ENCODE measurements at regions not wholly inside any gene's neighbourhood (a gene's known extent, or its start where the extent isn't known, plus 50 kb on each side); places are given as distances from the start of the nearest gene placed in this dataset.

DNA sequence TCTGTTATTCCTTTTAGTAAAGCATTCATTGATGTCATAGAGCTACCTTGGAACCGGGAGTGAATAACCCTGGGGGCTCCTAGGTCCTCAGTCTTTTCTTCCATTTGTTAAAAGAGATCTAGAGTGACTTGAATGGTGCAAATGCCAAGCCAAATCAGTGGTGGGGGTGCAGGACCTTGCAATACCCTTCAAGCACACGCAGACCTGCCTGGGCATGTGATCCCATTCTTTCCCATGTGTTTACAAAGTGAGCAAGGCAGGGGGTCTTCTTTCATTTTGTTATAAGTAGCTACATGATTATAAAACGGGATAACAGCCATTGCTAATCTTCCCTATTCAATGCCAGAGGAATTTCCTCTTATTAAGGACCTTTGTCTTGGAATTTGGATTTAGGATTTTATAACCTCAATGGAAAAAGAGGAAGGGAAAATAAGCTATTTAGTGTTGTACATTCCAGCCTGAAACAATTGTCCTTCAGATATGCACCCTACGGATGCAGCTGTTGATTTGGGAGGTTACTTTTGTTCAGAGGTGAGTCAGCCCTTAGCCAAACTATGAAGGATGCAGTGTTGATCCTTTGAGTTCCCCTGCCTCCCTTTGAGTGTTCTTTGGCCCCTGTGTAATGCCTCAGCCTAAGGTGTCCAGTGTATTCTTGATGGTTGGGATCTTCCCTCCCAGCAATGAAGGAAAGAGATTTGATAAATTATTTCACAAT is 623.8 kb upstream of the HTR2C start:
- TF ChIP-seq, protein P1, sequence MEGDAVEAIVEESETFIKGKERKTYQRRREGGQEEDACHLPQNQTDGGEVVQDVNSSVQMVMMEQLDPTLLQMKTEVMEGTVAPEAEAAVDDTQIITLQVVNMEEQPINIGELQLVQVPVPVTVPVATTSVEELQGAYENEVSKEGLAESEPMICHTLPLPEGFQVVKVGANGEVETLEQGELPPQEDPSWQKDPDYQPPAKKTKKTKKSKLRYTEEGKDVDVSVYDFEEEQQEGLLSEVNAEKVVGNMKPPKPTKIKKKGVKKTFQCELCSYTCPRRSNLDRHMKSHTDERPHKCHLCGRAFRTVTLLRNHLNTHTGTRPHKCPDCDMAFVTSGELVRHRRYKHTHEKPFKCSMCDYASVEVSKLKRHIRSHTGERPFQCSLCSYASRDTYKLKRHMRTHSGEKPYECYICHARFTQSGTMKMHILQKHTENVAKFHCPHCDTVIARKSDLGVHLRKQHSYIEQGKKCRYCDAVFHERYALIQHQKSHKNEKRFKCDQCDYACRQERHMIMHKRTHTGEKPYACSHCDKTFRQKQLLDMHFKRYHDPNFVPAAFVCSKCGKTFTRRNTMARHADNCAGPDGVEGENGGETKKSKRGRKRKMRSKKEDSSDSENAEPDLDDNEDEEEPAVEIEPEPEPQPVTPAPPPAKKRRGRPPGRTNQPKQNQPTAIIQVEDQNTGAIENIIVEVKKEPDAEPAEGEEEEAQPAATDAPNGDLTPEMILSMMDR (IDR thresholded peaks at IDR 0.05), result no peak
- no peak for DNase-seq
- H3K4me3 ChIP-seq, result no peak overlapping the region
- intact Hi-C loops (cut with DNase I; ENCODE audit: low total_unique reads), result no loop called here
- no peaks in the 10 kb centered on the region for H3K9me3 ChIP-seq
- no peak overlapping the region for H3K27ac ChIP-seq
- H3K36me3 ChIP-seq, result no peaks in the 10 kb centered on the region
- H3K27me3 ChIP-seq, result no peaks in the 10 kb centered on the region
- H3K4me1 ChIP-seq, result no peaks in the 10 kb centered on the region

DNA sequence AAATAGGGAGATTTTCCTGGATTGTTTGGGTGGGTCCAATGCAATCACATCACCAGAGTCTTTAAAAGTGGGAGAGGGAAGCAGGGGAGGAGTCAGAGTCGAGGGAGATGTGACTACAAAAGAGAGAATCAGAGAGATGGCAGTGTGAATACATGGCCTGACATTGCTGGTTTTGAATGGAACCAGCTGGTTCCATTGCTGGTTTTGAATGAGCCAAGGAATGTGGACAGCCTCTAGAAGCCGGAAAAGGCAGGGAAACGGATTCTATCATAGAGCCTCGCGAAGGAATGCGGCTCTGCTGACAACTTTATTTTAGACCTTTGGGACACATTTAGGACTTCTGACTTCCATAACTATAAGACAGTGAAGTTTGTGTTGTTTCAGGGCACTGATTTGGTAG is 627.0 kb upstream of the HTR2C start:
- H3K4me3 ChIP-seq, result no peak overlapping the region
- TF ChIP-seq, protein P1 (IDR thresholded peaks at IDR 0.05), result no peak

DNA sequence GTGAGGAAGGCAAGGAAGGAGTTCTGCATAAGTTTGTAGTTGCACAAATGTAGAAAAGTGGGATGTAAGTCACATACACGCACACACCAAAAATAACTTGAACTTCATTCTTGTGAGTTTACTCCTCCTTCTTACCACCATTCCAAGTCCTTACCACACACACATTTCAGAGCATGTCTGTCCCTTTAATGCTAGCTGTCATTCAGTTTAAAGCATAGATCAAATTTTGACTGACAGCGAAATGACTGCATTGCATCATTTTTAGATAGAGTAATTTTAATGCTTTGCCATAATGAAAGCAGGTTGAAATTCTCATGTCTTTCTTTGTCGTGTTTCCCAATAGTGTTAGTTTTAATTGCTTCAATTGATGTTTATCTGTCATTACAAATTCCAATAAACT is 629.6 kb upstream of the HTR2C start:
- Histone ChIP-seq H3K27ac (no peak overlapping the region), H3K36me3 (no peaks in the 10 kb centered on the region), H3K9me3 (peaks cover 0 to 11% (median 0%) of the 10 kb centered on the region in 3 donors), H3K4me1 (no peaks in the 10 kb centered on the region), H3K27me3 (no peaks in the 10 kb centered on the region), H3K4me3 (no peak overlapping the region)
- DNase-seq, result no peak
- intact Hi-C loops (cut with DNase I; ENCODE audit: low total_unique reads), result no loop called here
- TF ChIP-seq, protein P1 (IDR thresholded peaks at IDR 0.05), result no peak

More for the DNA sequence above, 627.0 kb upstream of the HTR2C start:
- Histone ChIP-seq H3K27ac (no peak overlapping the region), H3K4me1 (no peaks in the 10 kb centered on the region), H3K27me3 (no peaks in the 10 kb centered on the region), H3K9me3 (peaks cover 0 to under 1% (median 0%) of the 10 kb centered on the region in 3 donors), H3K36me3 (no peaks in the 10 kb centered on the region)
- DNase-seq, result no peak
- intact Hi-C loops (cut with DNase I; ENCODE audit: low total_unique reads), result no loop called here

DNA sequence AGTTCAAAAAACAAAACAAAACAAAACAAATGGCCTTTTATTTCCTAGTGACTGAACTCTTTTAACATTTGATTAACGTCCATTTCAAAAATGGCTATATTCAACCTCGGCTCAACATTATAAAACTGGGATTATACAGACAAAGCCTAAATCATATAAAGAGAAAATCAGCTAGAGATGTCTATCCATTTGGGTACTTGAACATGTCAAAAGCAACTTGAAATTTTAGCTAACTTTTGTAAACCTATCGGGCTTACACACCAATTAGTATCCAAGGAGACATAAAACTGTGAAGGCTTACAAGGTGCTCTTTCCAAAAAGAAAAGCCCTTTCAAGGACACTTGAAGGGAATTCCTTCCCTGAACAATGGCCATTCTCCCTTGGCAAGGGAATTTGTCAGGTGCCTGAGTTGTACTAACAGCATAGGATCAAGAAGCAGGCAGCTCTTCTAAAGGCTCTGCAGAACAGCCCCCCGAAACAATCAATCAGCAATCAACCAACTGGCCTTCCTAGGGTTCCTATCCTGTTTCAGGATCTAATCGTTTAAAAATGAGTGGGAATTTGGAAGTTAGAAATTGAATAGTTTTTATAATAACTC is 633.7 kb upstream of the HTR2C start:
- intact Hi-C loops (cut with DNase I; ENCODE audit: low total_unique reads), result no loop called here
- no peaks in the 10 kb centered on the region for H3K4me1 ChIP-seq
- TF ChIP-seq, protein P1 (IDR thresholded peaks at IDR 0.05), result no peak
- no peaks in the 10 kb centered on the region for H3K27me3 ChIP-seq
- H3K9me3 ChIP-seq, result peaks cover 0 to 11% (median 0%) of the 10 kb centered on the region in 3 donors
- DNase-seq, result no peak
- H3K27ac ChIP-seq, result no peak overlapping the region
- H3K36me3 ChIP-seq, result no peaks in the 10 kb centered on the region
- no peak overlapping the region for H3K4me3 ChIP-seq

DNA sequence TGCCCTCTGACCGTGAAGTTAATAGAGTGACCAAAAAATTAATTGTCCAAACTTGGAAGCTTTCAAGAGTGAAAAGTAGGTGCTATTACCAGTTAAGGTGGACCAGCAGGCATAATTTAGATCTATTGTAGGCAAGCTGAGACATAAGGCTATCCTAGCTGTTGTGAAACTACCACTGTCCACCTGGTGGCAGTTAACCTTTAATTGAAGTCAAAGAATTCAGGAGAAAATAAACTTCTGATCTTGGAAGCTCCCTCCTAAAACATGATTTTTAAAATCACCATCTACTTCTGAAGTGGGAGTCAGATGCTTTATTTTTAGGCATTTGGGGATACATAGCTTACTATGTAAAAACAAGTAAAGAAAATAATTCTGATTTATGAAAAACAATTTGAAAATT is 636.3 kb upstream of the HTR2C start:
- H3K27me3 ChIP-seq, result no peaks in the 10 kb centered on the region
- no peak overlapping the region for H3K27ac ChIP-seq
- intact Hi-C loops (cut with DNase I; ENCODE audit: low total_unique reads), result no loop called here
- no peaks in the 10 kb centered on the region for H3K36me3 ChIP-seq
- no peaks in the 10 kb centered on the region for H3K4me1 ChIP-seq
- H3K4me3 ChIP-seq, result no peak overlapping the region
- TF ChIP-seq, protein P1 (IDR thresholded peaks at IDR 0.05), result no peak
- no peak for DNase-seq
- peaks cover 0 to 11% (median 0%) of the 10 kb centered on the region in 3 donors for H3K9me3 ChIP-seq

Measured in tibial artery (tissue), 4 donors.